IMR-90 (cell line): ENCODE measurements at regions not wholly inside any gene's neighbourhood (a gene's known extent, or its start where the extent isn't known, plus 50 kb on each side); places are given as distances from the start of the nearest gene placed in this dataset.

Experiments used
- ATAC-seq: fragments of 200-7000 bp; cut with Tn5 transposase; 2 replicates; pipeline ENCODE4 v1.9.1; 2020; ENCODE audit warnings: low read depth, mild to moderate bottlenecking, moderate library complexity
- BruUV-seq: library from RNA; stranded (reverse); fragments of 400-500 nt; replicated peaks from 2 replicates; lab custom pipeline; 2021; lab: Mats Ljungman, UMichigan
- CTCF ChIA-PET: fragments of 300-600 bp; formaldehyde crosslinking; extraction: SDS; loops from one replicate; lab custom pipeline; 2021; ENCODE audit warnings: antibody characterized with exemption; lab: Yijun Ruan, JAX
- POLR2A ChIA-PET: fragments of 300-600 bp; sonication (Branson Sonifier 250); formaldehyde crosslinking; loops from one replicate; lab custom pipeline; 2022; ENCODE audit warnings: antibody characterized with exemption; ENCODE audit not compliant: unreplicated experiment; lab: Charles Lee
- DNase-seq: peaks from one replicate; pipeline ENCODE4 v3.0.0; 2013
- H2AFZ ChIP-seq: replicated peaks from 2 replicates; pipeline ENCODE3; 2013; ENCODE audit warnings: low read length, mild to moderate bottlenecking; ENCODE audit not compliant: poor library complexity
- H2AK5ac ChIP-seq: 2 replicates; pipeline ENCODE4 v1.6.1; 2013; ENCODE audit warnings: low read depth, low read length, inconsistent platforms
- H2AK9ac ChIP-seq: replicated peaks from 2 replicates; pipeline ENCODE3; 2013; ENCODE audit warnings: mild to moderate bottlenecking, low read depth, low read length, moderate library complexity; ENCODE audit not compliant: poor library complexity
- H2BK120ac ChIP-seq: 2 replicates; pipeline ENCODE4 v1.6.1; 2013; ENCODE audit warnings: low read depth, low read length, inconsistent platforms
- H2BK15ac ChIP-seq: 3 replicates; pipeline ENCODE4 v1.6.1; 2013; ENCODE audit warnings: low read depth, low read length, inconsistent platforms
- H2BK20ac ChIP-seq: 2 replicates; pipeline ENCODE4 v1.6.1; 2013; ENCODE audit warnings: low read depth, mild to moderate bottlenecking, inconsistent platforms, low read length, moderate library complexity
- H2BK5ac ChIP-seq: 2 replicates; pipeline ENCODE4 v1.6.1; 2013; ENCODE audit warnings: mild to moderate bottlenecking, low read depth, low read length, inconsistent platforms; ENCODE audit not compliant: poor library complexity, severe bottlenecking
- H3K14ac ChIP-seq: replicated peaks from 2 replicates; pipeline ENCODE4 v1.6.1; 2013; ENCODE audit warnings: low read depth, low read length, inconsistent platforms
- H3K18ac ChIP-seq: 2 replicates; pipeline ENCODE4 v1.6.1; 2013; ENCODE audit warnings: low read depth, low read length, control low read depth
- H3K23ac ChIP-seq: 2 replicates; pipeline ENCODE4 v1.6.1; 2013; ENCODE audit warnings: low read depth, low read length, inconsistent platforms
- H3K27ac ChIP-seq: 2 replicates; pipeline ENCODE4 v1.5.1; 2013; ENCODE audit warnings: mild to moderate bottlenecking, control low read depth, low read length; ENCODE audit not compliant: insufficient read depth
- H3K27me3 ChIP-seq: 2 replicates; pipeline ENCODE4 v1.6.1; 2013; ENCODE audit warnings: low read length; ENCODE audit not compliant: control insufficient read depth, insufficient read depth
- H3K36me3 ChIP-seq: 2 replicates; pipeline ENCODE4 v1.6.1; 2013; ENCODE audit warnings: low read length, mixed read lengths; ENCODE audit not compliant: control insufficient read depth, insufficient read depth
- H3K4ac ChIP-seq: 2 replicates; pipeline ENCODE4 v1.6.1; 2013; ENCODE audit warnings: low read depth, low read length, inconsistent platforms
- H3K4me1 ChIP-seq: 2 replicates; pipeline ENCODE4 v1.6.1; 2013; ENCODE audit warnings: low read length, mixed read lengths; ENCODE audit not compliant: control insufficient read depth, insufficient read depth
- H3K4me2 ChIP-seq: 2 replicates; pipeline ENCODE4 v1.6.1; 2013; ENCODE audit warnings: low read depth, mild to moderate bottlenecking, control low read depth, low read length, moderate library complexity
- H3K4me3 ChIP-seq: 2 replicates; pipeline ENCODE4 v1.5.1; 2013; ENCODE audit warnings: low read depth, mild to moderate bottlenecking, control low read depth, low read length, moderate library complexity; ENCODE audit not compliant: insufficient read depth
- H3K56ac ChIP-seq: 2 replicates; pipeline ENCODE4 v1.6.1; 2013; ENCODE audit warnings: low read length, inconsistent platforms; ENCODE audit not compliant: insufficient read depth; ENCODE audit errors: extremely low read depth
- H3K79me1 ChIP-seq, 2 experiments: 2 replicates each; pipeline ENCODE4 v1.6.1; 2013; ENCODE audit warnings: low read length in 2 of 2, inconsistent platforms in 1 of 2, low read depth in 1 of 2
- H3K9ac ChIP-seq: 2 replicates; pipeline ENCODE4 v1.6.1; 2013; ENCODE audit warnings: low read depth, low read length, control low read depth
- H3K9me1 ChIP-seq: 2 replicates; pipeline ENCODE4 v1.6.1; 2013; ENCODE audit warnings: low read length, inconsistent platforms; ENCODE audit not compliant: insufficient read depth
- H3K9me3 ChIP-seq: 2 replicates; pipeline ENCODE4 v1.6.1; 2013; ENCODE audit warnings: low read length; ENCODE audit not compliant: control insufficient read depth, insufficient read depth
- H4K20me1 ChIP-seq: 2 replicates; pipeline ENCODE4 v1.6.1; 2013; ENCODE audit warnings: low read length, inconsistent platforms; ENCODE audit not compliant: insufficient read depth
- H4K5ac ChIP-seq: 2 replicates; pipeline ENCODE4 v1.6.1; 2013; ENCODE audit warnings: mild to moderate bottlenecking, low read depth, low read length, control low read depth
- H4K8ac ChIP-seq, 2 experiments: 2 replicates each; pipeline ENCODE4 v1.6.1; 2013; ENCODE audit warnings: low read depth in 2 of 2, low read length in 2 of 2, control low read depth in 1 of 2, inconsistent platforms in 1 of 2
- H4K91ac ChIP-seq: 2 replicates; pipeline ENCODE4 v1.6.1; 2013; ENCODE audit warnings: low read depth, low read length, inconsistent platforms; ENCODE audit not compliant: insufficient read depth
- BHLHE40 ChIP-seq: fragments of 150-350 bp; IDR thresholded peaks from 2 replicates; pipeline ENCODE4 v1.6.1; 2016; ENCODE audit warnings: mild to moderate bottlenecking, low read depth, low read length
- CTCF ChIP-seq: conservative IDR thresholded peaks from 2 replicates; pipeline ENCODE4 v1.5.1; 2012; ENCODE audit warnings: mild to moderate bottlenecking, low read depth, low read length, improper control_type of control experiment
- ELK1 ChIP-seq: fragments of 150-350 bp; IDR thresholded peaks from 2 replicates; pipeline ENCODE4 v1.6.1; 2016; ENCODE audit warnings: low read depth, mild to moderate bottlenecking, low read length, moderate library complexity, borderline replicate concordance
- FOS ChIP-seq: fragments of 150-350 bp; IDR thresholded peaks from 2 replicates; pipeline ENCODE4 v1.6.1; 2016; ENCODE audit warnings: low read depth, low read length
- MAFK ChIP-seq: IDR thresholded peaks from 2 replicates; pipeline ENCODE4 v1.6.1; 2012; ENCODE audit warnings: low read depth, low read length, improper control_type of control experiment
- MXI1 ChIP-seq: IDR thresholded peaks from 2 replicates; pipeline ENCODE4 v1.6.1; 2012; ENCODE audit warnings: low read depth, mild to moderate bottlenecking, low read length, moderate library complexity, borderline replicate concordance
- RAD21 ChIP-seq: IDR thresholded peaks from 2 replicates; pipeline ENCODE4 v1.6.1; 2012; ENCODE audit warnings: low read length, improper control_type of control experiment
- RFX5 ChIP-seq: IDR thresholded peaks from 2 replicates; pipeline ENCODE4 v1.8.0; 2012; ENCODE audit warnings: low read depth, mild to moderate bottlenecking, low read length, moderate library complexity
- SMC3 ChIP-seq: fragments of 150-350 bp; IDR thresholded peaks from 2 replicates; pipeline ENCODE4 v1.6.1; 2016; ENCODE audit warnings: low read depth, mild to moderate bottlenecking, antibody characterized with exemption, low read length, moderate library complexity
- dilution Hi-C: fragments of 300-500 bp; cut with HindIII; formaldehyde crosslinking; loops from one replicate; pipeline ENCODE4 v1.14.3; 2018; ENCODE audit warnings: low sequenced_read_pairs; ENCODE audit not compliant: unreplicated experiment
- in situ Hi-C: fragments of 300-500 bp; cut with MboI; formaldehyde crosslinking; loops from 3 replicates; pipeline ENCODE4 v1.14.3; 2019; ENCODE audit warnings: low sequenced_read_pairs, inconsistent platforms, mixed read lengths
- intact Hi-C: fragments of 100-400 bp; cut with micrococcal nuclease; formaldehyde crosslinking; loops from 2 replicates; pipeline ENCODE4 v1.10.0; 2022

GRCh38 chr3:78427303-78427702 lies 1340.5 kb downstream of the ROBO1 start:
- Histone ChIP-seq H3K4me1 (no peaks in the 10 kb centered on the region), H3K4me2 (no peak overlapping the region), H3K23ac (no peak overlapping the region), H3K56ac (no peak overlapping the region), H4K5ac (no peak overlapping the region), H2BK15ac (no peak overlapping the region), H2BK20ac (no peak overlapping the region), H3K27me3 (no peaks in the 10 kb centered on the region), H4K20me1 (no peaks in the 10 kb centered on the region), H2AK9ac (no peak overlapping the region), H3K4me3 (no peak overlapping the region), H3K18ac (no peak overlapping the region), H2BK5ac (no peak overlapping the region), H3K9me1 (no peaks in the 10 kb centered on the region), H3K9me3 (no peaks in the 10 kb centered on the region), H3K4ac (no peak overlapping the region), H3K27ac (no peak overlapping the region), H3K79me1 (no peaks in the 10 kb centered on the region), H3K9ac (no peak overlapping the region), H4K8ac (no peak overlapping the region), H3K14ac (no peak overlapping the region), H3K36me3 (no peaks in the 10 kb centered on the region), H2AFZ (no peak overlapping the region), H4K91ac (no peak overlapping the region), H2AK5ac (no peak overlapping the region), H2BK120ac (no peak overlapping the region)
- no peak for DNase-seq
- TF ChIP-seq BHLHE40 (no peak), RAD21 (no peak), RFX5 (no peak), ELK1 (no peak), MAFK (no peak), MXI1 (no peak), SMC3 (no peak), CTCF (no peak), FOS (no peak)
- intact Hi-C loops = no loop called here
- CTCF ChIA-PET = no interaction called here
- in situ Hi-C loops = no loop called here
- POLR2A ChIA-PET = no interaction called here
- dilution Hi-C loops = no loop called here
- ATAC-seq = no peak
- BruUV-seq = no TSS peak
